A549 (cell line): ENCODE measurements at regions not wholly inside any gene's neighbourhood (a gene's known extent, or its start where the extent isn't known, plus 50 kb on each side); places are given as distances from the start of the nearest gene placed in this dataset.

Source experiments
- ATAC-seq, 2 experiments: fragments of 200-7000 bp in 1 of 2; fragments of >200 bp in 1 of 2; cut with Nextera tagmentation in 1 of 2; cut with Tn5 transposase in 1 of 2; 3 replicates each; pipeline versions ENCODE4 v1.8.0 to v1.9.1; 2018 to 2020; ENCODE audit warnings: mild to moderate bottlenecking in 1 of 2, moderate library complexity in 1 of 2
- CTCF ChIA-PET: fragments of 300-600 bp; sonication (Branson Sonifier 250); formaldehyde crosslinking; extraction: SDS; loops from one replicate; lab custom pipeline; 2021; ENCODE audit warnings: antibody characterized with exemption, inconsistent platforms; lab: Yijun Ruan, JAX
- POLR2A ChIA-PET: fragments of 350-600 bp; formaldehyde crosslinking; extraction: SDS; loops from one replicate; lab custom pipeline; 2021; ENCODE audit warnings: antibody characterized with exemption, inconsistent platforms; lab: Yijun Ruan, JAX
- DNase-seq, 2 experiments: peaks; one replicate each; pipeline versions ENCODE4 v3.0.0 to v3.0.0-alpha.2; 2011 to 2016; ENCODE audit warnings: low read depth in 1 of 2, low spot score in 1 of 2
- FAIRE-seq: peaks from 2 replicates; lab custom pipeline; 2011; peaks lifted over from hg19 to GRCh38; lab: Jason Lieb, UNC
- H3K27ac ChIP-seq, 2 experiments: fragments of >200 bp; sonication (Bioruptor Twin); formaldehyde crosslinking; 3 replicates each; pipeline ENCODE4 v1.5.1; 2016 to 2017
- H3K4me1 ChIP-seq: fragments of >200 bp; sonication (Bioruptor Twin); formaldehyde crosslinking; 3 replicates; pipeline ENCODE4 v1.6.1; 2016
- H3K4me2 ChIP-seq: fragments of >200 bp; sonication (Bioruptor Twin); formaldehyde crosslinking; 3 replicates; pipeline ENCODE4 v1.6.1; 2016
- H3K4me3 ChIP-seq: fragments of >200 bp; sonication (Bioruptor Twin); formaldehyde crosslinking; 3 replicates; pipeline ENCODE4 v1.5.1; 2016
- H3K9me3 ChIP-seq: fragments of >200 bp; sonication (Bioruptor Twin); formaldehyde crosslinking; 3 replicates; pipeline ENCODE4 v1.6.1; 2016
- ATOH8 ChIP-seq: fragments of 250-450 bp; sonication (Bioruptor Pico); IDR thresholded peaks from 2 replicates; pipeline ENCODE4 v1.5.0; 2020; ENCODE audit warnings: low read depth, mild to moderate bottlenecking, moderate library complexity
- CBX2 ChIP-seq: fragments of 200-600 bp; sonication (generic); IDR thresholded peaks from 2 replicates; pipeline ENCODE4 v1.6.1; 2016; ENCODE audit warnings: low read depth, mild to moderate bottlenecking, borderline replicate concordance
- E2F6 ChIP-seq: IDR thresholded peaks from 2 replicates; pipeline ENCODE4 v1.6.1; 2012; ENCODE audit warnings: low read depth, borderline replicate concordance
- FOSB ChIP-seq: fragments of 250-450 bp; sonication (Bioruptor Pico); IDR thresholded peaks from 2 replicates; pipeline ENCODE4 v1.5.0; 2020; ENCODE audit warnings: mild to moderate bottlenecking, moderate library complexity
- FOXS1 ChIP-seq: fragments of 250-450 bp; sonication (Bioruptor Pico); IDR thresholded peaks from 2 replicates; pipeline ENCODE4 v1.5.0; 2020; ENCODE audit warnings: mild to moderate bottlenecking, moderate library complexity
- HES2 ChIP-seq: fragments of >200 bp; sonication (Bioruptor Twin); formaldehyde crosslinking; IDR thresholded peaks from 2 replicates; pipeline ENCODE4 v1.6.1; 2016
- HMGXB4 ChIP-seq: fragments of 250-450 bp; sonication (Bioruptor Pico); IDR thresholded peaks from 2 replicates; pipeline ENCODE4 v1.5.0; 2021; ENCODE audit warnings: mild to moderate bottlenecking, moderate library complexity, borderline replicate concordance
- HOXB5 ChIP-seq: fragments of 250-450 bp; sonication (Bioruptor Pico); IDR thresholded peaks from 2 replicates; pipeline ENCODE4 v1.5.0; 2020; ENCODE audit warnings: mild to moderate bottlenecking, moderate library complexity
- JUNB ChIP-seq: fragments of >200 bp; sonication (Bioruptor Twin); formaldehyde crosslinking; IDR thresholded peaks from 2 replicates; pipeline ENCODE4 v1.6.1; 2016
- KDM5A ChIP-seq: fragments of 200-600 bp; sonication (generic); IDR thresholded peaks from 2 replicates; pipeline ENCODE4 v1.6.1; 2016; ENCODE audit warnings: antibody characterized with exemption, mild to moderate bottlenecking
- NFE2L2 ChIP-seq: fragments of 150-350 bp; conservative IDR thresholded peaks from 2 replicates; pipeline ENCODE4 v1.6.1; 2014; ENCODE audit warnings: low read length
- NPAS2 ChIP-seq: fragments of 250-450 bp; sonication (Bioruptor Pico); IDR thresholded peaks from 2 replicates; pipeline ENCODE4 v1.8.0; 2022; ENCODE audit warnings: mild to moderate bottlenecking, moderate library complexity, borderline replicate concordance
- NR3C1 ChIP-seq: fragments of >200 bp; sonication (Bioruptor Twin); formaldehyde crosslinking; IDR thresholded peaks from 3 replicates; pipeline ENCODE4 v1.6.1; 2017
- POLR2A ChIP-seq: IDR thresholded peaks from 2 replicates; pipeline ENCODE4 v1.6.1; 2012; ENCODE audit warnings: mild to moderate bottlenecking, low read length
- RAD21 ChIP-seq, 2 experiments: fragments of >200 bp in 1 of 2; sonication (Bioruptor Twin) in 1 of 2; formaldehyde crosslinking in 1 of 2; IDR thresholded peaks in 1 of 2; conservative IDR thresholded peaks in 1 of 2; 2 replicates in 1 of 2; 3 replicates in 1 of 2; pipeline ENCODE4 v1.6.1; 2012 to 2018; ENCODE audit warnings: inconsistent platforms in 1 of 2
- RARB ChIP-seq: fragments of 250-450 bp; sonication (Bioruptor Pico); IDR thresholded peaks from 2 replicates; pipeline ENCODE4 v1.8.0; 2021; ENCODE audit warnings: mild to moderate bottlenecking, moderate library complexity
- RCOR1 ChIP-seq: fragments of 150-350 bp; IDR thresholded peaks from 2 replicates; pipeline ENCODE4 v1.6.1; 2014; ENCODE audit warnings: antibody characterized with exemption, low read length, low read depth
- REST ChIP-seq: fragments of 200-600 bp; sonication (generic); IDR thresholded peaks from 2 replicates; pipeline ENCODE4 v1.6.1; 2016; ENCODE audit warnings: antibody characterized with exemption, mild to moderate bottlenecking, moderate library complexity
- RFX5 ChIP-seq: fragments of 450-650 bp; IDR thresholded peaks from 2 replicates; pipeline ENCODE4 v1.7.1; 2014; ENCODE audit warnings: antibody characterized with exemption, mild to moderate bottlenecking, moderate library complexity
- SREBF2 ChIP-seq: fragments of 450-650 bp; IDR thresholded peaks from 2 replicates; pipeline ENCODE4 v1.6.1; 2014; ENCODE audit warnings: mild to moderate bottlenecking, moderate library complexity
- ZC3H11A ChIP-seq: fragments of 450-650 bp; IDR thresholded peaks from 2 replicates; pipeline ENCODE4 v1.6.1; 2014; ENCODE audit warnings: antibody characterized with exemption, mild to moderate bottlenecking
- ZFP36 ChIP-seq: fragments of 450-650 bp; IDR thresholded peaks from 2 replicates; pipeline ENCODE4 v1.6.1; 2014; ENCODE audit warnings: borderline replicate concordance; ENCODE audit not compliant: partially characterized antibody
- ZSCAN20 ChIP-seq: fragments of 250-450 bp; sonication (Bioruptor Pico); IDR thresholded peaks from 2 replicates; pipeline ENCODE4 v1.8.0; 2022; ENCODE audit warnings: mild to moderate bottlenecking, moderate library complexity
- WGBS: methylation state at CpG from one replicate; pipeline ENCODE4 v1.1.6; 2017; ENCODE audit errors: missing lambda C conversion rate; 5-methylcytosine and 5-hydroxymethylcytosine counted together

- CTCF ChIA-PET: no interaction called here
- 42% methylated on average over 4 of the region's 4 CpGs for WGBS
- no peak for FAIRE-seq
These were observed 101.6 kb downstream of the ZIC4 start for GRCh38 chr3:147304756-147305155.

GRCh38 chr3:147301781-147302180 is 104.6 kb downstream of the ZIC4 start:
- FAIRE-seq (no peak), ATAC-seq (no peak), DNase-seq (no peak)
- ChIA-PET CTCF (no interaction called here), POLR2A (no interaction called here)
- 7% methylated on average over 1 of the region's 1 CpG for WGBS
- Histone ChIP-seq H3K9me3 (no peaks in the 10 kb centered on the region), H3K4me1 (no peaks in the 10 kb centered on the region), H3K4me2 (no peak overlapping the region), H3K4me3 (no peak overlapping the region), H3K27ac (no peak overlapping the region)
- TF ChIP-seq NPAS2 (CRISPR knock-in tag) (no peak), NFE2L2 (no peak), POLR2A (no peak), SREBF2 (no peak), HES2 (no peak), JUNB (no peak), RFX5 (no peak), ZFP36 (no peak), HOXB5 (CRISPR knock-in tag) (no peak), FOSB (CRISPR knock-in tag) (no peak), ZSCAN20 (CRISPR knock-in tag) (no peak), RCOR1 (no peak), KDM5A (no peak), RAD21 (conservative IDR thresholded peaks at IDR 0.05 in 1 of 2, IDR thresholded peaks at IDR 0.05 in 1 of 2) (no peak), ZC3H11A (no peak), E2F6 (no peak)

More at GRCh38 chr3:147304756-147305155, 101.6 kb downstream of the ZIC4 start:
- H3K9me3 ChIP-seq: no peaks in the 10 kb centered on the region
- TF ChIP-seq NR3C1 (no peak), FOXS1 (CRISPR knock-in tag) (no peak), CBX2 (no peak), HMGXB4 (CRISPR knock-in tag) (no peak), ATOH8 (no peak), RARB (CRISPR knock-in tag) (no peak), REST (no peak)
- H3K4me2 ChIP-seq: no peak overlapping the region
- no peak overlapping the region for H3K4me3 ChIP-seq
- H3K4me1 ChIP-seq: no peaks in the 10 kb centered on the region
- no peak for ATAC-seq
- no peak overlapping the region for H3K27ac ChIP-seq
- POLR2A ChIA-PET: no interaction called here
- DNase-seq: no peak
